SK-N-SH treated with all-trans-retinoic acid at 6 μM for 48 hours (cell line): ENCODE measurements at regions not wholly inside any gene's neighbourhood (a gene's known extent, or its start where the extent isn't known, plus 50 kb on each side); places are given as distances from the start of the nearest gene placed in this dataset.

ENCODE experiments used
- ATAC-seq: fragments of 200-7000 bp; cut with Tn5 transposase; 3 replicates; pipeline ENCODE4 v1.9.1; 2020; ENCODE audit warnings: mild to moderate bottlenecking, moderate library complexity
- ARNTL ChIP-seq: fragments of 450-650 bp; formaldehyde crosslinking; IDR thresholded peaks from 2 replicates; pipeline ENCODE4 v1.5.0; 2020; ENCODE audit warnings: low read depth, mild to moderate bottlenecking, moderate library complexity, borderline replicate concordance
- BACH2 ChIP-seq: fragments of 250-450 bp; sonication (Bioruptor Pico); IDR thresholded peaks from 2 replicates; pipeline ENCODE4 v1.9.0; 2021; ENCODE audit warnings: mild to moderate bottlenecking, borderline replicate concordance
- CSDC2 ChIP-seq: fragments of 250-450 bp; sonication (Bioruptor Pico); IDR thresholded peaks from 2 replicates; pipeline ENCODE4 v1.5.0; 2020; ENCODE audit warnings: mild to moderate bottlenecking, moderate library complexity
- ESRRG ChIP-seq: fragments of 250-450 bp; sonication (Bioruptor Pico); IDR thresholded peaks from 2 replicates; pipeline ENCODE4 v1.6.1; 2021; ENCODE audit warnings: mild to moderate bottlenecking
- GLIS3 ChIP-seq: fragments of 250-450 bp; sonication (Bioruptor Pico); IDR thresholded peaks from 2 replicates; pipeline ENCODE4 v1.5.0; 2020; ENCODE audit warnings: mild to moderate bottlenecking, moderate library complexity
- ISL1 ChIP-seq: fragments of 250-450 bp; sonication (Bioruptor Pico); IDR thresholded peaks from 2 replicates; pipeline ENCODE4 v2.1.2; 2022; ENCODE audit warnings: mild to moderate bottlenecking, moderate library complexity
- OSR1 ChIP-seq: fragments of 250-450 bp; sonication (Bioruptor Pico); IDR thresholded peaks from 2 replicates; pipeline ENCODE4 v1.8.0; 2022; ENCODE audit warnings: moderate library complexity, mild to moderate bottlenecking, inconsistent platforms
- POU6F1 ChIP-seq: fragments of 250-450 bp; sonication (Bioruptor Pico); IDR thresholded peaks from 2 replicates; pipeline ENCODE4 v1.8.0; 2021; ENCODE audit warnings: low read depth, mild to moderate bottlenecking, moderate library complexity, borderline replicate concordance
- PPARA ChIP-seq: fragments of 250-450 bp; sonication (Bioruptor Pico); IDR thresholded peaks from 2 replicates; pipeline ENCODE4 v1.5.0; 2020; ENCODE audit warnings: mild to moderate bottlenecking, borderline replicate concordance
- RARB ChIP-seq: fragments of 250-450 bp; sonication (Bioruptor Pico); IDR thresholded peaks from 2 replicates; pipeline ENCODE4 v1.8.0; 2021; ENCODE audit warnings: mild to moderate bottlenecking, moderate library complexity
- SNAI2 ChIP-seq: fragments of 250-450 bp; sonication (Bioruptor Pico); IDR thresholded peaks from 2 replicates; pipeline ENCODE4 v1.5.0; 2020; ENCODE audit warnings: mild to moderate bottlenecking, moderate library complexity
- TCF4 ChIP-seq: fragments of 250-450 bp; sonication (Bioruptor Pico); IDR thresholded peaks from 2 replicates; pipeline ENCODE4 v1.8.0; 2021; ENCODE audit warnings: mild to moderate bottlenecking, moderate library complexity, borderline replicate concordance
- TOX ChIP-seq: fragments of 250-450 bp; sonication (Bioruptor Pico); IDR thresholded peaks from 2 replicates; pipeline ENCODE4 v1.8.0; 2021; ENCODE audit warnings: mild to moderate bottlenecking, moderate library complexity, borderline replicate concordance
- ZC3H10 ChIP-seq: fragments of 250-450 bp; sonication (Bioruptor Pico); IDR thresholded peaks from 2 replicates; pipeline ENCODE4 v1.5.1; 2021; ENCODE audit warnings: mild to moderate bottlenecking, moderate library complexity
- ZFP30 ChIP-seq: fragments of 450-650 bp; formaldehyde crosslinking; IDR thresholded peaks from 2 replicates; pipeline ENCODE4 v1.5.0; 2022; ENCODE audit warnings: mild to moderate bottlenecking, moderate library complexity
- ZNF565 ChIP-seq: fragments of 450-650 bp; formaldehyde crosslinking; conservative IDR thresholded peaks from 2 replicates; pipeline ENCODE4 v1.5.0; 2020; ENCODE audit warnings: low read depth, mild to moderate bottlenecking, moderate library complexity
- ZNF70 ChIP-seq: fragments of 450-650 bp; formaldehyde crosslinking; IDR thresholded peaks from 2 replicates; pipeline ENCODE4 v1.5.0; 2020; ENCODE audit warnings: mild to moderate bottlenecking, moderate library complexity
- TF ChIP-seq, protein P1 (sequence below): fragments of 250-450 bp; sonication (Bioruptor Pico); IDR thresholded peaks from 2 replicates; pipeline ENCODE4 v1.5.0; 2020; ENCODE audit warnings: mild to moderate bottlenecking, moderate library complexity
- TF ChIP-seq, protein P2 (sequence below): fragments of 250-450 bp; sonication (Bioruptor Pico); IDR thresholded peaks from 2 replicates; pipeline ENCODE4 v1.8.0; 2020; ENCODE audit warnings: mild to moderate bottlenecking, moderate library complexity, borderline replicate concordance
- TF ChIP-seq, protein P3 (sequence below): fragments of 250-450 bp; sonication (Bioruptor Pico); IDR thresholded peaks from 2 replicates; pipeline ENCODE4 v1.5.1; 2020; ENCODE audit warnings: low read depth, mild to moderate bottlenecking, moderate library complexity

GRCh38 chr16:77581706-77582105 lies 140.6 kb upstream of the NUDT7 start:
- ATAC-seq = no peak
- TF ChIP-seq, protein P1, sequence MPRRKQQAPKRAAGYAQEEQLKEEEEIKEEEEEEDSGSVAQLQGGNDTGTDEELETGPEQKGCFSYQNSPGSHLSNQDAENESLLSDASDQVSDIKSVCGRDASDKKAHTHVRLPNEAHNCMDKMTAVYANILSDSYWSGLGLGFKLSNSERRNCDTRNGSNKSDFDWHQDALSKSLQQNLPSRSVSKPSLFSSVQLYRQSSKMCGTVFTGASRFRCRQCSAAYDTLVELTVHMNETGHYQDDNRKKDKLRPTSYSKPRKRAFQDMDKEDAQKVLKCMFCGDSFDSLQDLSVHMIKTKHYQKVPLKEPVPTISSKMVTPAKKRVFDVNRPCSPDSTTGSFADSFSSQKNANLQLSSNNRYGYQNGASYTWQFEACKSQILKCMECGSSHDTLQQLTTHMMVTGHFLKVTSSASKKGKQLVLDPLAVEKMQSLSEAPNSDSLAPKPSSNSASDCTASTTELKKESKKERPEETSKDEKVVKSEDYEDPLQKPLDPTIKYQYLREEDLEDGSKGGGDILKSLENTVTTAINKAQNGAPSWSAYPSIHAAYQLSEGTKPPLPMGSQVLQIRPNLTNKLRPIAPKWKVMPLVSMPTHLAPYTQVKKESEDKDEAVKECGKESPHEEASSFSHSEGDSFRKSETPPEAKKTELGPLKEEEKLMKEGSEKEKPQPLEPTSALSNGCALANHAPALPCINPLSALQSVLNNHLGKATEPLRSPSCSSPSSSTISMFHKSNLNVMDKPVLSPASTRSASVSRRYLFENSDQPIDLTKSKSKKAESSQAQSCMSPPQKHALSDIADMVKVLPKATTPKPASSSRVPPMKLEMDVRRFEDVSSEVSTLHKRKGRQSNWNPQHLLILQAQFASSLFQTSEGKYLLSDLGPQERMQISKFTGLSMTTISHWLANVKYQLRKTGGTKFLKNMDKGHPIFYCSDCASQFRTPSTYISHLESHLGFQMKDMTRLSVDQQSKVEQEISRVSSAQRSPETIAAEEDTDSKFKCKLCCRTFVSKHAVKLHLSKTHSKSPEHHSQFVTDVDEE (CRISPR knock-in tag) = no peak
- TF ChIP-seq RARB (CRISPR knock-in tag) = no peak
- no peak for TF ChIP-seq CSDC2
- TF ChIP-seq TOX (CRISPR knock-in tag) = no peak
- TF ChIP-seq, protein P2, sequence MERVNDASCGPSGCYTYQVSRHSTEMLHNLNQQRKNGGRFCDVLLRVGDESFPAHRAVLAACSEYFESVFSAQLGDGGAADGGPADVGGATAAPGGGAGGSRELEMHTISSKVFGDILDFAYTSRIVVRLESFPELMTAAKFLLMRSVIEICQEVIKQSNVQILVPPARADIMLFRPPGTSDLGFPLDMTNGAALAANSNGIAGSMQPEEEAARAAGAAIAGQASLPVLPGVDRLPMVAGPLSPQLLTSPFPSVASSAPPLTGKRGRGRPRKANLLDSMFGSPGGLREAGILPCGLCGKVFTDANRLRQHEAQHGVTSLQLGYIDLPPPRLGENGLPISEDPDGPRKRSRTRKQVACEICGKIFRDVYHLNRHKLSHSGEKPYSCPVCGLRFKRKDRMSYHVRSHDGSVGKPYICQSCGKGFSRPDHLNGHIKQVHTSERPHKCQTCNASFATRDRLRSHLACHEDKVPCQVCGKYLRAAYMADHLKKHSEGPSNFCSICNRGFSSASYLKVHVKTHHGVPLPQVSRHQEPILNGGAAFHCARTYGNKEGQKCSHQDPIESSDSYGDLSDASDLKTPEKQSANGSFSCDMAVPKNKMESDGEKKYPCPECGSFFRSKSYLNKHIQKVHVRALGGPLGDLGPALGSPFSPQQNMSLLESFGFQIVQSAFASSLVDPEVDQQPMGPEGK (CRISPR knock-in tag) = no peak
- no peak for TF ChIP-seq ESRRG (CRISPR knock-in tag)
- TF ChIP-seq, protein P3, sequence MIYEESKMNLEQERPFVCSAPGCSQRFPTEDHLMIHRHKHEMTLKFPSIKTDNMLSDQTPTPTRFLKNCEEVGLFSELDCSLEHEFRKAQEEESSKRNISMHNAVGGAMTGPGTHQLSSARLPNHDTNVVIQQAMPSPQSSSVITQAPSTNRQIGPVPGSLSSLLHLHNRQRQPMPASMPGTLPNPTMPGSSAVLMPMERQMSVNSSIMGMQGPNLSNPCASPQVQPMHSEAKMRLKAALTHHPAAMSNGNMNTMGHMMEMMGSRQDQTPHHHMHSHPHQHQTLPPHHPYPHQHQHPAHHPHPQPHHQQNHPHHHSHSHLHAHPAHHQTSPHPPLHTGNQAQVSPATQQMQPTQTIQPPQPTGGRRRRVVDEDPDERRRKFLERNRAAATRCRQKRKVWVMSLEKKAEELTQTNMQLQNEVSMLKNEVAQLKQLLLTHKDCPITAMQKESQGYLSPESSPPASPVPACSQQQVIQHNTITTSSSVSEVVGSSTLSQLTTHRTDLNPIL (CRISPR knock-in tag) = no peak
- TF ChIP-seq SNAI2 (CRISPR knock-in tag) = no peak
- no peak for TF ChIP-seq ARNTL
- no peak for TF ChIP-seq ZNF70 (CRISPR knock-in tag)
- TF ChIP-seq GLIS3 (CRISPR knock-in tag) = no peak
- TF ChIP-seq OSR1 (CRISPR knock-in tag) = no peak

GRCh38 chr16:77584205-77584859 lies 138.0 kb upstream of the NUDT7 start:
- ATAC-seq = peak; percentile 88
- no peak for TF ChIP-seq ESRRG (CRISPR knock-in tag)
- TF ChIP-seq, protein P1 (CRISPR knock-in tag) = no peak
- TF ChIP-seq BACH2 (CRISPR knock-in tag) = no peak
- no peak for TF ChIP-seq GLIS3 (CRISPR knock-in tag)
- TF ChIP-seq SNAI2 (CRISPR knock-in tag) = no peak
- no peak for TF ChIP-seq ISL1 (CRISPR knock-in tag)
- TF ChIP-seq PPARA (CRISPR knock-in tag) = no peak
- no peak for TF ChIP-seq ZC3H10 (CRISPR knock-in tag)

GRCh38 chr16:77585379-77586251 lies 136.7 kb upstream of the NUDT7 start:
- no peak for ATAC-seq
- TF ChIP-seq, protein P1 (CRISPR knock-in tag) = no peak
- TF ChIP-seq BACH2 (CRISPR knock-in tag) (no peak), ZC3H10 (CRISPR knock-in tag) (no peak), PPARA (CRISPR knock-in tag) (no peak), ZNF565 (CRISPR knock-in tag) (no peak), TCF4 (no peak), POU6F1 (no peak), ISL1 (CRISPR knock-in tag) (no peak), ZFP30 (CRISPR knock-in tag) (no peak), RARB (CRISPR knock-in tag) (no peak)
- TF ChIP-seq, protein P3 (CRISPR knock-in tag) = no peak
